Loucy (cell line): ENCODE measurements at regions not wholly inside any gene's neighbourhood (a gene's known extent, or its start where the extent isn't known, plus 50 kb on each side); places are given as distances from the start of the nearest gene placed in this dataset.

ENCODE experiments used
- H2AFZ ChIP-seq: fragments of 200-600 bp; sonication (generic); 2 replicates; pipeline ENCODE4 v1.6.0; 2016; ENCODE audit warnings: antibody characterized with exemption, mild to moderate bottlenecking, low read length, moderate library complexity
- H3F3A ChIP-seq: fragments of 200-600 bp; 2 replicates; pipeline ENCODE4 v1.6.0; 2016; ENCODE audit warnings: antibody characterized with exemption, low read depth, mild to moderate bottlenecking
- H3K27me3 ChIP-seq: fragments of 200-600 bp; sonication (generic); 2 replicates; pipeline ENCODE4 v1.6.1; 2014; ENCODE audit warnings: low read length, mild to moderate bottlenecking; ENCODE audit not compliant: insufficient read depth, poor library complexity, severe bottlenecking
- H3K36me3 ChIP-seq: fragments of 200-600 bp; sonication (generic); 2 replicates; pipeline ENCODE4 v1.6.1; 2016; ENCODE audit warnings: low read length; ENCODE audit not compliant: insufficient read depth
- H3K4me1 ChIP-seq: fragments of 200-600 bp; sonication (generic); 2 replicates; pipeline ENCODE4 v1.5.1; 2014; ENCODE audit warnings: low read length, mild to moderate bottlenecking; ENCODE audit not compliant: insufficient read depth, poor library complexity, severe bottlenecking
- H3K4me2 ChIP-seq: fragments of 200-600 bp; sonication (generic); 2 replicates; pipeline ENCODE4 v1.6.0; 2014; ENCODE audit warnings: antibody characterized with exemption, low read length, low read depth, mild to moderate bottlenecking; ENCODE audit not compliant: poor library complexity, severe bottlenecking
- H3K4me3 ChIP-seq: fragments of 200-600 bp; sonication (generic); 2 replicates; pipeline ENCODE4 v1.5.1; 2014; ENCODE audit warnings: low read length, mild to moderate bottlenecking, mixed read lengths; ENCODE audit not compliant: poor library complexity, severe bottlenecking
- H3K79me2 ChIP-seq: fragments of 200-600 bp; sonication (generic); 2 replicates; pipeline ENCODE4 v1.6.1; 2014; ENCODE audit warnings: low read length; ENCODE audit not compliant: insufficient read depth
- H3K9ac ChIP-seq: fragments of 200-600 bp; sonication (generic); 2 replicates; pipeline ENCODE4 v1.6.0; 2014; ENCODE audit warnings: mild to moderate bottlenecking, low read depth, low read length, moderate library complexity; ENCODE audit not compliant: poor library complexity, severe bottlenecking
- H3K9me2 ChIP-seq: fragments of 200-600 bp; sonication (generic); replicated peaks from 2 replicates; pipeline ENCODE4 v1.6.1; 2016; ENCODE audit warnings: low read depth, low read length, mixed read lengths
- H3K9me3 ChIP-seq: fragments of 200-600 bp; sonication (generic); 2 replicates; pipeline ENCODE4 v1.6.1; 2014; ENCODE audit warnings: mild to moderate bottlenecking, antibody characterized with exemption, low read length, low read depth; ENCODE audit not compliant: insufficient read depth
- H4K20me1 ChIP-seq: fragments of 200-600 bp; sonication (generic); 2 replicates; pipeline ENCODE4 v1.6.0; 2014; ENCODE audit warnings: antibody characterized with exemption, low read length, mild to moderate bottlenecking; ENCODE audit not compliant: insufficient read depth, poor library complexity, severe bottlenecking
- EZH2phosphoT487 ChIP-seq: fragments of 200-600 bp; IDR thresholded peaks from 2 replicates; pipeline ENCODE4 v1.6.1; 2018; ENCODE audit warnings: antibody characterized with exemption, mild to moderate bottlenecking, moderate library complexity, borderline replicate concordance
- TF ChIP-seq, protein P1 (sequence below): fragments of 200-600 bp; sonication (generic); conservative IDR thresholded peaks from 2 replicates; pipeline ENCODE4 v1.5.1; 2014; ENCODE audit warnings: mild to moderate bottlenecking, antibody characterized with exemption, low read length

DNA sequence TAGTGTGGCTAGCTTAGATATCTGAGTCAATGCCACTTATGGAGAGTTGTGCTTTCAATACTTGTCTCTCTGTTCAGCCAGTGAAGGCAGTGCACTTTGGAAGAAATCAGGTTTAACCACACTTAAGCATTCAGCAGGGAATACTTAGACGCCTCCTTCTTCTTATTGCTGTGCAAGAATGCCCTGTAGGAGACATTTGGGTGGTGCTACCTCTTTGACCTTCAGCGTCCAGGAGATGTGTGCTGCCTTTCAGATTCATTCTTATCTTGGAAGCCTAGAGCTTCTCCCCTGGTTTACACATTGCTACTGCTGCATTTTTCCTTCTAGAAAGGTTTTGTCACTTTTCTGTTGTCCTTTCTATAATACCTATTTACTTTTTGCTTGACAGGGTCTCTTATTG is 350.5 kb downstream of the ARL6IP6 start:
- no peak for TF ChIP-seq EZH2phosphoT487
- TF ChIP-seq, protein P1, sequence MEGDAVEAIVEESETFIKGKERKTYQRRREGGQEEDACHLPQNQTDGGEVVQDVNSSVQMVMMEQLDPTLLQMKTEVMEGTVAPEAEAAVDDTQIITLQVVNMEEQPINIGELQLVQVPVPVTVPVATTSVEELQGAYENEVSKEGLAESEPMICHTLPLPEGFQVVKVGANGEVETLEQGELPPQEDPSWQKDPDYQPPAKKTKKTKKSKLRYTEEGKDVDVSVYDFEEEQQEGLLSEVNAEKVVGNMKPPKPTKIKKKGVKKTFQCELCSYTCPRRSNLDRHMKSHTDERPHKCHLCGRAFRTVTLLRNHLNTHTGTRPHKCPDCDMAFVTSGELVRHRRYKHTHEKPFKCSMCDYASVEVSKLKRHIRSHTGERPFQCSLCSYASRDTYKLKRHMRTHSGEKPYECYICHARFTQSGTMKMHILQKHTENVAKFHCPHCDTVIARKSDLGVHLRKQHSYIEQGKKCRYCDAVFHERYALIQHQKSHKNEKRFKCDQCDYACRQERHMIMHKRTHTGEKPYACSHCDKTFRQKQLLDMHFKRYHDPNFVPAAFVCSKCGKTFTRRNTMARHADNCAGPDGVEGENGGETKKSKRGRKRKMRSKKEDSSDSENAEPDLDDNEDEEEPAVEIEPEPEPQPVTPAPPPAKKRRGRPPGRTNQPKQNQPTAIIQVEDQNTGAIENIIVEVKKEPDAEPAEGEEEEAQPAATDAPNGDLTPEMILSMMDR = no peak
- H3K4me3 ChIP-seq = no peak overlapping the region
- no peaks in the 10 kb centered on the region for H3K9me2 ChIP-seq
- no peaks in the 10 kb centered on the region for H3K4me1 ChIP-seq
- no peak overlapping the region for H3K4me2 ChIP-seq
- H3K9me3 ChIP-seq = no peaks in the 10 kb centered on the region
- no peaks in the 10 kb centered on the region for H3F3A ChIP-seq
- H3K9ac ChIP-seq = no peak overlapping the region
- H3K79me2 ChIP-seq = no peaks in the 10 kb centered on the region
- H2AFZ ChIP-seq = no peak overlapping the region
- no peaks in the 10 kb centered on the region for H4K20me1 ChIP-seq
- no peaks in the 10 kb centered on the region for H3K36me3 ChIP-seq
- H3K27me3 ChIP-seq = no peaks in the 10 kb centered on the region

DNA sequence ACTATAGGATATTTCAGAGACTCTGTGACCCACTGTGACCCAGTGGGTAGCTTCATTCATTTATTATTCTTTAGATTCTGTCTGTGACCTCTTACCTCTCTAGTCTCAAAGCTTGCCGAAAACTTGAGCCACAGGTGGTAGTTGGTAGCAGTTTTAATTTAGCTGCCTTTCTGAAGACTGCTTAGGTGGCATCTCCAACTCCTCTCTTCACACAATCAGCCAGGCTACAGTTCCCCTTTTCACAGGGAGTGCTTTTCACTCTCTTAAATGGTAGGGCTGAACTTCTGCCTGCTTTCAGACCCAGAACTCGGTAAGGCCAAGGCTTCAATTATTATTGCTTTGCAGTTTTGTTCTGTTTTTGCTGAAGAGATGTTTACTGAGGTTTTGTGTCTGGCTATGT is 349.6 kb downstream of the ARL6IP6 start:
- no peak overlapping the region for H2AFZ ChIP-seq
- H3K36me3 ChIP-seq = no peaks in the 10 kb centered on the region
- H3K9me2 ChIP-seq = no peaks in the 10 kb centered on the region
- no peak overlapping the region for H3K4me3 ChIP-seq
- no peaks in the 10 kb centered on the region for H4K20me1 ChIP-seq
- no peaks in the 10 kb centered on the region for H3F3A ChIP-seq
- no peaks in the 10 kb centered on the region for H3K79me2 ChIP-seq
- H3K9me3 ChIP-seq = no peaks in the 10 kb centered on the region
- TF ChIP-seq EZH2phosphoT487 = no peak
- TF ChIP-seq, protein P1 = no peak
- no peak overlapping the region for H3K4me2 ChIP-seq
- no peaks in the 10 kb centered on the region for H3K27me3 ChIP-seq
- H3K4me1 ChIP-seq = no peaks in the 10 kb centered on the region
- no peak overlapping the region for H3K9ac ChIP-seq

DNA sequence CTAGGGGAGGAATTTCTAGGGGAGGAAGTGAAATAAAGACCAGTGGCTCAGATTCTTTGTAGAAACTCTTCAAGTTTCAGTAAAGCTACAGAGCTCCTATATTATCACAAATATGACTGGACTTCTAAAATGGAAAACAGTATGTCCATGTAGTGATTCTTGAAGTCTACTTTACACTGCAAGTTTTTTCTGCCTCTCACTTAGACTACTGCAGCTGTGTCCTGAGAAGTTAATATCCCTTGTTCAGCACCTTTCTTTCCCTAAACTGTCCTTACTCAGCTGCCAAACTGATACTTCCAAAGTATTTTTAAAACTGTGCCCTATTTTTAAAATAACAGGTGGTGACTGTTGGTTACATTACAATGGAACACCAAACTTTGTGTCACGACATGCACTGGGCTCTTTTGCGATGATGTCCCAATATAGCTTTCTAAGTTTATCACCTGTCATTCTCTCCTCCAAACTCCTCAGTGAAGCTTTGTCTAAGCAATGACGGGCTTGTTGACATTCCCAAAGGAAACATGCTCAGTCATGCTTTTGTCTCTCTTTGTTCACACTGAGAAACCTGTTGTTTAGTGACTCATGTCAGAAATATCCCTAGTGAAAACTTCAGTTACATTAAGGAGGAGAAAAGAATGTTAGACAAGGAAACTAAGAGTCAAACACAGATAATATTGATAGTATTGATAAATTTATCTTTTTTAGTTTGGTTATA is 341.1 kb downstream of the ARL6IP6 start:
- Histone ChIP-seq H3K36me3 (no peaks in the 10 kb centered on the region), H3K4me3 (no peak overlapping the region), H3K9ac (no peak overlapping the region), H3K9me3 (no peaks in the 10 kb centered on the region; the same call in 1 of the 2 replicates), H2AFZ (no peak overlapping the region), H3K79me2 (no peaks in the 10 kb centered on the region), H3K27me3 (no peaks in the 10 kb centered on the region), H3F3A (no peaks in the 10 kb centered on the region), H3K4me2 (no peak overlapping the region), H4K20me1 (no peaks in the 10 kb centered on the region), H3K9me2 (no peaks in the 10 kb centered on the region), H3K4me1 (no peaks in the 10 kb centered on the region)
- no peak for TF ChIP-seq EZH2phosphoT487

DNA sequence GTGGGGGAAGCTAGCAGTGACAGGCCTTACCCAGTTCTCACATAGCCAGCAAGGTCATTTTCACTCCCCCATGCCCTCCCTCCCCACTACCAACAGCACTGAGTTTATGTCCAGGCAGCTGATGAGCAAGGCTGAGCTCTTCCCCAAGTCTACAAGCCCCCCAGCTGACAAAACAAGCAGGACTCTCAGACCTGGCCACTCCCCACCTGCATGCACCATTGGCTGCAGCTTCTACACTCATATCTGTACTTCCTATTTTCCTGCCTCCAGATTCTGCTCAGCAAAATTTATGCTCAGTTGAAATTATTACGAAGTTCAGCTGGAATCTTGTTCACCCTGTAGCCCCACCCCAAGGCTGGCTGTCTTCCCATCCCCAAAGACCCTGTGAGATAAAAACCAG is 339.3 kb downstream of the ARL6IP6 start:
- Histone ChIP-seq H3K4me2 (no peak overlapping the region), H2AFZ (no peak overlapping the region), H3K27me3 (no peaks in the 10 kb centered on the region), H4K20me1 (no peaks in the 10 kb centered on the region), H3K79me2 (no peaks in the 10 kb centered on the region), H3K9ac (no peak overlapping the region), H3K4me3 (no peak overlapping the region), H3F3A (no peaks in the 10 kb centered on the region), H3K4me1 (no peaks in the 10 kb centered on the region), H3K9me3 (no peaks in the 10 kb centered on the region; the same call in 1 of the 2 replicates), H3K36me3 (no peaks in the 10 kb centered on the region), H3K9me2 (no peaks in the 10 kb centered on the region)
- TF ChIP-seq, protein P1 = no peak
- no peak for TF ChIP-seq EZH2phosphoT487
